ENCODE measurements at regions not wholly inside any gene's neighbourhood (a gene's known extent, or its start where the extent isn't known, plus 50 kb on each side); places are given as distances from the start of the nearest gene placed in this dataset.
"Not testable (repeated sequence)": the region's sequence is repeated elsewhere in the genome, so short reads cannot be mapped to it uniquely, and the experiment has no call there.

GRCh38 chr10:23824822-23825221, 384.1 kb upstream of the KIAA1217 start:
- intact Hi-C loops (cut with DNase I), result no loop called here
- no peak for DNase-seq (ENCODE audit: low spot score)

DNA sequence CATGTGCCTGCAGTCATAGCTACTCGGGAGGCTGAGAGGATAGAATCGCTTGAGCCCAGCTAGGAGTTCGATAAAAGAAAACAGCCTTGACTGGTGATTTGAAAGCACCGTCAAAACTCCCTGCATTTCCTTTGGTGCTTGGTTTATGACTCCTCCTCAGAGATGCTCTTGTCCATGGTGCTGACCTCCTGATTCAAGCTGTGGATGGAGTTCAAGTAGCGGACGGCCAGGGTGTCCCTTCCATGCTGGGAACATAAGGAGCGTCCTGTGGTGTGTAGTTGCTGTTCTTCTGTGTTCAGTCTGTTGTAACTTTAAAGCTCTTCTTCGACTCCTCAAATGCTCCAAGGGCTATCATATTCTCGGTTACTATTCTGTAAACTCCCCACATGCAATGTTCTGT, 382.5 kb upstream of the KIAA1217 start:
- DNase-seq (ENCODE audit: low spot score), result no peak

DNA sequence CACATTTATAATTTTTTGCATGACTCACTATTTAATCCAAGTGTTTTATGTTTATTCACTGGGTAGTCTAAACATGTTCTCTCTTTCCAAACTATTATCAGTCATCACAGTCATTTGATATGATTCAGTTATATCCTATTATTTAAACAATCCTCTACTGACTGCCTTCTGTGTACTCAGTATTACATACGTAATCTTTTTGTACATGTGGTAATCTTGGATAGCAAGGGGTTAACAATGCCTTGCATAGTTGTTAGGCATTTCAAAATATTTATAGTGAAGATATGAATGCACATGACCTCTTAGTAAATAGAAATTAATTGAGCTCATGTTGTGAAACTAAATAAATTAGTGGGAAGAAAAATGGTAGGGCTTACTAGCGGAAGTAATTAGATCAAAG, 379.4 kb upstream of the KIAA1217 start:
- intact Hi-C loops (cut with DNase I), result no loop called here
- no peak for DNase-seq (ENCODE audit: low spot score)

More for the DNA sequence above, 382.5 kb upstream of the KIAA1217 start:
- intact Hi-C loops (cut with DNase I), result no loop called here

GRCh38 chr10:23834091-23834490, 374.8 kb upstream of the KIAA1217 start:
- intact Hi-C loops (cut with DNase I), result no loop called here
- DNase-seq (ENCODE audit: low spot score), result no peak

DNA sequence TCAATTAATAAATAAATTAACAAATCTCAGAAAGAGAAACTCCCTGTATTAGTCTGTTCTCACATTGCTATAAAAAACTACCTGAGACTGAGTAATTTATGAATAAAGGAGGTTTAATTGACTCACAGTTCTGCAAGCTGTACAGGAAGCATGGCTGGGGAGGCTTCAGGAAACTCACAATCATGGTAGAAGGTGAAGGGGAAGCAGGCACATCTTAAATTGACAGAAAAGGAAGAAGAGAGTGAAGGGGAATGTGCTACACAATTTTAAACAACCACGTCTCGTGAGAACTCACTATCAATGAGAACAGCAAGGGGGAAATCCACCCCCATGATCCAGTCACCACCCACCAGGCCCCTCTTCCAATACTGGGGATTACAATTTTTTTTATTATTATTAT, 358.3 kb upstream of the KIAA1217 start:
- intact Hi-C loops (cut with DNase I), result no loop called here
- no peak for DNase-seq (ENCODE audit: low spot score)

- no peak for DNase-seq (ENCODE audit: low spot score)
- intact Hi-C loops (cut with DNase I), result no loop called here
Observed at GRCh38 chr10:23859598-23859997, 349.3 kb upstream of the KIAA1217 start.

GRCh38 chr10:23864631-23865147, 344.2 kb upstream of the KIAA1217 start:
- no peak for DNase-seq (ENCODE audit: low spot score)
- intact Hi-C loops (cut with DNase I), result no loop called here

GRCh38 chr10:23866985-23867384, 342.0 kb upstream of the KIAA1217 start:
- DNase-seq (ENCODE audit: low spot score); intact Hi-C loops (cut with DNase I): not testable (repeated sequence)

DNA sequence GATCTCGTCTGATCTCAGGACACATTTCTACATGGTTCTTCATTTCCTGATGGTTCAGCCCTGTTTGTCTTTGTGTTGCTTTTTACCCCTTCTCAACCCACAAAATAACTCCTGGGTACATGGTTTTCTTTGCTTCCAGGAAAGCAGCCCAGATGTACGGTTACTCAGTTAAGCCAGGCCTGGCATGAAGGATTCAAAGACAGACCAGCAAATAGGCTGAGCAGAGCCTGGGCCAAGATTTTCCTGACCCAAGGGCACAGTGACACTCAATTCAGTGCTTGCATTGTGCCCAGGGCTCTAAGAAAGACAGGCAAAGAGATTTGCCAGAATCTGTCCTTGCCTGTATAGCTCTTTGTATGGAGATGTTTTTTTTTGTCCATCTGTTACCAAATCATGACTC, 340.8 kb upstream of the KIAA1217 start:
- intact Hi-C loops (cut with DNase I), result no loop called here
- DNase-seq (ENCODE audit: low spot score), result no peak

DNA sequence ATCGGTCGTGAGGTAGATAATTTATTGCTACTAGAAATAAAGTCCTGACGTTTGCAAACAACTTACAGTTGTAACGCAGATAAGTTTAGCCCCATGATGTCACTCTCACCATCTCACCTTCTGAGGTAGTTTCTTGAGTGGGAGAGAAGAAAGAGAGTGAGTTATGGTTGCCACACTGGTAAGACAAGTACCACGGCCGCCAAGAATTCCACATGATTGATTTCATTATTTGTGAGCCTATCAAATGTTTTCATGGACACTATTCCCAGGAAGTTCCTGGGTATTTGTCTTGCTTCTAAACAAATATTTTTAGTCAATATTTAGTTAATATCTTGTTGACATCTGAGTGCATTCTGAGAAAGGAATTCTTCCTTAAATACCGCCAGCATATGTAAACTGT, 339.4 kb upstream of the KIAA1217 start:
- intact Hi-C loops (cut with DNase I), result no loop called here

DNA sequence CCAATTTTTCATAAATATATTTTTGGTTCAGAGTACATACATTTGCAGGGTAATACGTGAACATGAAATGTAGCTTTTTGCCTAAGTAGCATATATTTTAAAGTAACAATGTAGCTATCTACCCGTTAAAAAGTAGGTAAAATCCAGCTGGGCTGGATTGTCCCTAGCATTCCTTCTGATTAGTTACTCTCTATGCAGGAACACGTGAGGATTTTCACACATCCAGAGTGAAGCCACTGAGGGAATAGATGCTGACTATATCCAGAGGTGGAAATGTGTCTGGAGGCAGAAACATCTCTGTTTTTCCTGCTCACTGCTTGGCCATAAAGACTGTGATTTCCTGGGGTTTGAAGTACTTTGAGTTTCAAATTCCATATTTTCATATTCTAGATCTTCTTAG, 338.9 kb upstream of the KIAA1217 start:
- no peak for DNase-seq (ENCODE audit: low spot score)
- intact Hi-C loops (cut with DNase I), result no loop called here

More for the DNA sequence above, 339.4 kb upstream of the KIAA1217 start:
- no peak for DNase-seq (ENCODE audit: low spot score)

DNA sequence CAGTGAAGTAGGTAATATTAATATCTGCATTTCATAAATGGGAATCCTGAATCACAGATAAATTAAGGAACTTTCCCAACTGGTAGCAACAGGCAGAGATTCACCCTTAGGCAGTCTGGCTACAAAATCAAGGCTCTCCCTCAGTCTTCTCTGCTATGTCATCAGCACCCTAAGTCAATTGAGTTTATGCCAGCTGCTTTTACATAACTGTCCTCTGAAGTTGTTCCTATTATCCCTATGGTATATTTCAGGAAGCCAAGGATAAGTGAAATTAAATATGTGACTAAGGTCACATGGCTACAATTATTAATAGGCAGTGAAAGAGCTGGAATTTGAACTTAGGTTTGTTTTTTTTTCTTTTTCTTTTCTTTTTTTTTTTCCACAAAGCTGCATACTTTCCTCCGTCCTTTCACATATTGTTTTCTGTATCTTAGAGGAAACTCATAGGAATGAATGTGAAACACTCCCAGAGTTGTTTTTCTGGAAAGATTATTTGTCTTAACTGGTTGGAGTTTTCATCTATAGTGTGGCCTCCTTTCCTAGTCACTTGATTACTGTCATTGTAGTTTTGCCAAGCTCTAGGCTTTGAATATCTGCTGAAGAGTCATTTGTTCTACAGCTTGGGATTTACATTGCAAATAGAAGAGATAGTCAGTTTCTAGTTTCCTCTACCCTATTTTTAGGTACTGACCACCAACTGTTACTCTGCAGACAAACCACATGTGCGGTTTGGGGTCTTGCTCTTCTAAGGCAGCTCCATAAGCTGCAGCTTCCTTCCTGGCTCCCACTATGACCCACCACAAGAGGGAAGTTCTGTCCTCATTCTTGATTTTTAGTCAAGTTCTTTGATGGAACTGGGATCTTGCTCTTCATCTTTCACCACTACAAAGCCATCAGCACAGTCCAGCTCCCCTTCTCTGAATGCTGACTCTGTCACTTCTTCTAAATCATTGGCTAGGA, 338.0 kb upstream of the KIAA1217 start:
- intact Hi-C loops (cut with DNase I), result no loop called here
- DNase-seq (ENCODE audit: low spot score), result no peak

GRCh38 chr10:23872290-23872689, 336.6 kb upstream of the KIAA1217 start:
- intact Hi-C loops (cut with DNase I), result no loop called here
- no peak for DNase-seq (ENCODE audit: low spot score)

DNA sequence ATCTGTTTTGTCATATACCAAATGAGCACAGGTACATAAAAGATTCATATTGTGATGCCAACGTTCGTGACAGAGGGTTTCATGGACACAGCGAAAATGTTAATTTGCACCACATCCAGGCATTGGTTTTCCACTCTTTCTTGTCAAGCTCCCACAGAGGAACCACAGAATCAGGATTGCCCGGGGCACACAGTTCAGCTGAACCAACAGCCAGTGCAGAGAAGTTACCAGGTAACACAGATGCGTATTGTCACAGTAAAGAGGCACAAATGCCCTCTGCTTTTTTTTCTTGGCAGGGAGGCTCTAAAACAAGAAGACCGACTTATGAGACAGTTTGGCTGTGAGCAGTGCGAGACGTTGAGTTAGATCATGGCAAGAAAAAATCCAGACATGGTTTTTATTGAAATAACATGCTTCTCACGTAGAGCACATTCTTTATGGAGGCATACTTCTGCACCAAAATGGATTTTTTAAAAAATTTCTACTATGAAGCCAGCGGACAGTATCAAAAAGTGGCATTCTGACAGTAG, 331.1 kb upstream of the KIAA1217 start:
- intact Hi-C loops (cut with DNase I), result no loop called here
- DNase-seq (ENCODE audit: low spot score), result no peak

- intact Hi-C loops (cut with DNase I), result no loop called here
- DNase-seq (ENCODE audit: low spot score), result no peak
Observed at GRCh38 chr10:23884670-23885069, 324.3 kb upstream of the KIAA1217 start.

- intact Hi-C loops (cut with DNase I), result no loop called here
- DNase-seq (ENCODE audit: low spot score), result no peak
Observed at GRCh38 chr10:23885853-23886252, 323.1 kb upstream of the KIAA1217 start.

DNA sequence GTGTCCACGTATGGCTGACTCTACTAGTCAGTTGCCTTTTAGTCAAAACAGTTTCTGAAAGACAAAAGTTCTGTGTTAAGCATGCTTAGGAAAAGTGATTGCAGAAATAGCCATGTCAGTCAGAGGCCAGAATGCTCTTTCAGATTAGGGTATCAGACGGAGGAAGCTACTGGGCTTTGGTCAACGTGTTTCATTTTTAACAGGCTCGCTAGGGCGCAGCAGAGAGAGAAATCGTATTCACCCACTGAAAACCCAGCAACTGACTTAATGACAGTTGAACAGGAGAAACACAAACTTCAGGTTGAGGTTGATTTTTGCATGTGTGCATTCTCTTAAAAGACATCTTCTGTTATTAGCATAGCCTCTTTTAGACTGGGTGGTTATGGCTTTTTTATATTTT, 322.6 kb upstream of the KIAA1217 start:
- intact Hi-C loops (cut with DNase I), result no loop called here

DNA sequence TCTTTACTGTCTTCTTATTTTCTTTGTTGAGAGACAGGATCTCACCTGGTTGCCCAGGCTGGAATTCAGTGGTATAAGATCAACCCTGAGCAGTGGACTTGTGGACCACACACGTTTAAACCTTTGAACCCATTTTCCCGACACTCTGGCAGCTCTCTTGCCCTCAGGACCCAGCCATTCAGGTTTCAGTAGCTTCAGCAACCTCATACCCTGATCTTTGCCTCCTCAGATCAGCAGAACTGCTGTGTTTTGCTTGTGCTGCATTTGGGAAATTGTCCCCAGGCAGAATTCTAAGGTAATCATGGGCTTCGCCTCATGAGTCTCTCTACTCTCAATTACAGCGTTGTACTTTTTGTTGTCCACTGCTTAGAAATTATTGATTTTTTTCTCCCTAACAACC, 317.6 kb upstream of the KIAA1217 start:
- intact Hi-C loops (cut with DNase I), result no loop called here

More for the DNA sequence above, 322.6 kb upstream of the KIAA1217 start:
- no peak for DNase-seq (ENCODE audit: low spot score)

GRCh38 chr10:23892296-23892695, 316.6 kb upstream of the KIAA1217 start:
- DNase-seq (ENCODE audit: low spot score), result no peak
- intact Hi-C loops (cut with DNase I), result no loop called here

More for the DNA sequence above, 317.6 kb upstream of the KIAA1217 start:
- no peak for DNase-seq (ENCODE audit: low spot score)

GRCh38 chr10:23897267-23897666, 311.7 kb upstream of the KIAA1217 start:
- intact Hi-C loops (cut with DNase I), result no loop called here
- no peak for DNase-seq (ENCODE audit: low spot score)

DNA sequence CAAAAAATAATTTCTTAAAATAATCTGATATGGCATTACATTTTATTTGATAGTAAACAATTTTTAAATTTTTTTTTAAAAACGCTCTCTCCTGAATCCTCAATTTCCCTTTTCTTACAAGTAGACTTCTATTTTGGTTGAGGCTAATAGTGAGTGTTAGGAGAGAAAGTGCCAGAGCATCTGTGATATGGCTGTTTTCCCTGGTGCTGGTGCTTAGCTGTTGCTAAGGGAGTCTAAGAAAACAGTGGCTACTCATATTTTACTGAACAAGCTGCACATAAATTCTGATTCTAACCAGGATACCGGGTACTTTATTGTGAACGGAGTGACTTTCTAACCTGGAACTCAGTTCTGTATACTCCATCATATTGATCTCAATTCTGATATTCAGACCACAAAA, 311.1 kb upstream of the KIAA1217 start:
- DNase-seq (ENCODE audit: low spot score), result no peak
- intact Hi-C loops (cut with DNase I), result no loop called here
